B cell (primary cell): ENCODE measurements at regions not wholly inside any gene's neighbourhood (a gene's known extent, or its start where the extent isn't known, plus 50 kb on each side); places are given as distances from the start of the nearest gene placed in this dataset.

Experiments used
- ATAC-seq: fragments of 200-7000 bp; cut with Tn5 transposase; one replicate; pipeline ENCODE4 v1.10.0; 2021; ENCODE audit warnings: low read depth, mild to moderate bottlenecking, moderate number of reproducible peaks, moderate library complexity
- CTCF ChIA-PET: fragments of 350-600 bp; sonication (Branson Sonifier 250); formaldehyde crosslinking; loops from one replicate; lab custom pipeline; 2021; ENCODE audit warnings: antibody characterized with exemption, inconsistent platforms; lab: Charles Lee
- POLR2A ChIA-PET: fragments of 350-600 bp; sonication (Branson Sonifier 250); formaldehyde crosslinking; loops from one replicate; lab custom pipeline; 2021; ENCODE audit warnings: antibody characterized with exemption; lab: Charles Lee
- DNase-seq: peaks from one replicate; pipeline ENCODE4 v3.0.0; 2013
- H2AFZ ChIP-seq: 2 replicates; pipeline ENCODE4 v1.6.1; 2012; ENCODE audit warnings: mild to moderate bottlenecking, low read depth, low read length; ENCODE audit not compliant: insufficient read depth, poor library complexity, severe bottlenecking
- H3K27ac ChIP-seq, 2 donors: 1 replicate in 1 of 2; 2 replicates in 1 of 2; pipeline ENCODE4 v1.5.1; 2012 to 2013; ENCODE audit warnings: low read length in 2 of 2, mild to moderate bottlenecking in 2 of 2, moderate library complexity in 1 of 2
- H3K27me3 ChIP-seq, 4 experiments: fragments of 200-600 bp in 1 of 4; sonication (generic) in 1 of 4; replicated peaks in 1 of 4; 1 replicate in 2 of 4; 2 replicates in 2 of 4; pipeline versions ENCODE4 v1.6.1 to v1.7.0; 2013 to 2016; ENCODE audit warnings: low read length in 3 of 4, mild to moderate bottlenecking in 2 of 4, mixed read lengths in 1 of 4, moderate library complexity in 1 of 4; ENCODE audit not compliant: insufficient read depth in 4 of 4, control insufficient read depth in 3 of 4; ENCODE audit errors: control extremely low read depth in 1 of 4
- H3K36me3 ChIP-seq, 2 experiments: replicated peaks in 1 of 2; 1 replicate in 1 of 2; 2 replicates in 1 of 2; pipeline versions ENCODE4 v1.6.1 to v1.7.1; 2013; ENCODE audit warnings: low read length in 1 of 2; ENCODE audit not compliant: insufficient read depth in 2 of 2, control insufficient read depth in 1 of 2; ENCODE audit errors: control extremely low read depth in 1 of 2, extremely low read depth in 1 of 2
- H3K4me1 ChIP-seq, 2 donors: fragments of 200-600 bp in 1 of 2; sonication (generic) in 1 of 2; 1 replicate in 1 of 2; 2 replicates in 1 of 2; pipeline versions ENCODE4 v1.5.1 to v1.6.1; 2013 to 2017; ENCODE audit warnings: low read length in 2 of 2; ENCODE audit not compliant: control insufficient read depth in 2 of 2, insufficient read depth in 2 of 2
- H3K4me2 ChIP-seq: replicated peaks from 2 replicates; pipeline ENCODE3; 2012; ENCODE audit warnings: mild to moderate bottlenecking, low read depth, low read length; ENCODE audit not compliant: poor library complexity, severe bottlenecking
- H3K4me3 ChIP-seq, 5 experiments: fragments of 200-600 bp in 1 of 5; sonication (generic) in 1 of 5; 1 replicate in 3 of 5; 2 replicates in 2 of 5; pipeline versions ENCODE4 v1.5.1 to v1.7.0; 2011 to 2016; ENCODE audit warnings: low read length in 4 of 5, mild to moderate bottlenecking in 4 of 5, low read depth in 2 of 5, control low read depth in 1 of 5, moderate library complexity in 1 of 5; ENCODE audit not compliant: insufficient read depth in 1 of 5; ENCODE audit errors: control extremely low read depth in 1 of 5, extremely low read depth in 1 of 5
- H3K79me2 ChIP-seq: fragments of 200-600 bp; sonication (generic); one replicate; pipeline ENCODE4 v1.6.0; 2016; ENCODE audit warnings: low read length; ENCODE audit not compliant: control insufficient read depth, insufficient read depth
- H3K9ac ChIP-seq: fragments of 200-600 bp; sonication (generic); 2 replicates; pipeline ENCODE4 v1.6.1; 2017; ENCODE audit warnings: mild to moderate bottlenecking, low read length, moderate library complexity
- H3K9me3 ChIP-seq, 3 donors: one replicate each; pipeline versions ENCODE4 v1.6.1 to v1.7.1; 2013; ENCODE audit warnings: low read length in 2 of 3; ENCODE audit not compliant: control insufficient read depth in 2 of 3, insufficient read depth in 1 of 3; ENCODE audit errors: control extremely low read depth in 1 of 3
- H4K20me1 ChIP-seq: 2 replicates; pipeline ENCODE4 v1.6.0; 2012; ENCODE audit warnings: mild to moderate bottlenecking, low read length; ENCODE audit not compliant: insufficient read depth, control insufficient read depth, poor library complexity, severe bottlenecking
- H3K27ac Mint-ChIP-seq: one replicate; pipeline ENCODE4 v1.8.0; 2021; ENCODE audit warnings: mixed read lengths
- H3K27me3 Mint-ChIP-seq: one replicate; pipeline ENCODE4 v1.8.0; 2021; ENCODE audit warnings: mixed read lengths
- H3K4me1 Mint-ChIP-seq: one replicate; pipeline ENCODE4 v1.8.0; 2021; ENCODE audit warnings: mixed read lengths
- H3K4me3 Mint-ChIP-seq: one replicate; pipeline ENCODE4 v1.8.0; 2021; ENCODE audit warnings: mixed read lengths
- H3K9me3 Mint-ChIP-seq: one replicate; pipeline ENCODE4 v1.8.0; 2022; ENCODE audit warnings: mixed read lengths; ENCODE audit not compliant: insufficient read depth
- EZH2 ChIP-seq: IDR thresholded peaks from 2 replicates; pipeline ENCODE4 v1.6.1; 2012; ENCODE audit warnings: borderline replicate concordance, low read depth, mild to moderate bottlenecking, moderate library complexity, low read length; ENCODE audit not compliant: insufficient read depth, poor library complexity, severe bottlenecking
- WGBS: methylation state at CpG from one replicate; pipeline ENCODE4 v1.1.5; 2013; ENCODE audit warnings: missing lambda C conversion rate; ENCODE audit not compliant: insufficient coverage; 5-methylcytosine and 5-hydroxymethylcytosine counted together
- intact Hi-C: fragments of 100-400 bp; cut with micrococcal nuclease; formaldehyde crosslinking; loops from one replicate; pipeline ENCODE4 v1.10.0; 2022
- TF ChIP-seq, protein P1 (sequence below): fragments of 200-600 bp; IDR thresholded peaks from one replicate; pipeline ENCODE4 v1.8.0; 2022; ENCODE audit warnings: antibody characterized with exemption, mild to moderate bottlenecking

DNA sequence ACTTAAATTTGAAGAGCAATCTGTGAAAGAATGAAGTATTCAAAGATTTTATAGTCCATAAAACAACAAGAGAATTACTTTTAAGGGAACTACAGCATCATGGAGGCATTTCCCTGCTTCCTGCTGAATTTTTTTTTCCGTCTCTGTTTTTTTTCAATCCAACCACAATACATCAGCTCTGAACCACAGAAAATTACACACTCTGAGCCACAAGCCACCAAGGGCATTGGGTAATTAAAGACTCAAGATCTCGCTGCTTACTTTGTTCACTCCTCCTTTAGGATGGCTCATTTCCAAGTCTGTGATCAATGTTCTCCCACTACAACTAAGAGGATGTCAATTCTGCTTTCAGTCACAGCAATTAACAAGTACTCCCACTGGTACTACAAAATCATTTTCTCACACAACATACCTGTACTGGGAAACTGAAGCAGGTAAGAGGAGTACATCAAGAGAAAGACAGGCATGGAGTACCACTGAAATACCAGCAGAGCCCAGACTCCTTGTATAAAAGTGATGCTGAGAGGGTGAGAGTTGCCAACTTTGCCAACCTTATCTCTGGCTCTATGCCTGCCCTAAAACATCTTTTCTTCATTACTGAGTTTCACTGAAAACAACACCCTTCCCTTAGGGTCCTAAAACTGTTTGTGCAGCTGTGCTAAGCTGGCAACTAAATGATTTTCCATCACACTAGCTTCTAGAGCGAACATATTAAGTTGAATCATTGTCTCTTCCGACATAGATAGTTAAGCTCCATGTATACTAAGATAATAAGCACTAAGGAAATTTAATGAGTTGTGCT, 105.8 kb upstream of the MAGEB18 start:
- no peak for TF ChIP-seq EZH2
- TF ChIP-seq, protein P1, sequence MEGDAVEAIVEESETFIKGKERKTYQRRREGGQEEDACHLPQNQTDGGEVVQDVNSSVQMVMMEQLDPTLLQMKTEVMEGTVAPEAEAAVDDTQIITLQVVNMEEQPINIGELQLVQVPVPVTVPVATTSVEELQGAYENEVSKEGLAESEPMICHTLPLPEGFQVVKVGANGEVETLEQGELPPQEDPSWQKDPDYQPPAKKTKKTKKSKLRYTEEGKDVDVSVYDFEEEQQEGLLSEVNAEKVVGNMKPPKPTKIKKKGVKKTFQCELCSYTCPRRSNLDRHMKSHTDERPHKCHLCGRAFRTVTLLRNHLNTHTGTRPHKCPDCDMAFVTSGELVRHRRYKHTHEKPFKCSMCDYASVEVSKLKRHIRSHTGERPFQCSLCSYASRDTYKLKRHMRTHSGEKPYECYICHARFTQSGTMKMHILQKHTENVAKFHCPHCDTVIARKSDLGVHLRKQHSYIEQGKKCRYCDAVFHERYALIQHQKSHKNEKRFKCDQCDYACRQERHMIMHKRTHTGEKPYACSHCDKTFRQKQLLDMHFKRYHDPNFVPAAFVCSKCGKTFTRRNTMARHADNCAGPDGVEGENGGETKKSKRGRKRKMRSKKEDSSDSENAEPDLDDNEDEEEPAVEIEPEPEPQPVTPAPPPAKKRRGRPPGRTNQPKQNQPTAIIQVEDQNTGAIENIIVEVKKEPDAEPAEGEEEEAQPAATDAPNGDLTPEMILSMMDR: no peak

DNA sequence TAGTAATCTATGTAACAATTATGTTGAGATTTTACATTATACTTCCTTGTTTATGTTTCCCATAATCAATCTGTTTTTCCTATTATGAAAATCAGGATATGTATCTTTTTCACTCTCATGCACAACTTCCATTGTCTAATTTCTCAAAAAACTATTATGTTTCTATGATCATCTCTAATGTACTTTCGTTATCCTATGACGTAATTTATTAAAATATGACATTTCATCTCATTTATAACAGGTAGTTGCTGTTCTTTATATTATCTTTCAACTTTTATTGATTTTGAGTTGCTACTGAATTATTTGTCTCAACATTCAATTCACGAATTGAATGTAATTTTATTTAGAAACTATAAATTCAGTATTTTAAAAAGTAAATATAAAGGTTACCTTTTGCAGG, 100.8 kb upstream of the MAGEB18 start:
- Histone ChIP-seq H3K4me2 (no peak overlapping the region), H3K4me1 (no peaks in the 10 kb centered on the region), H3K36me3 (no peaks in the 10 kb centered on the region), H3K4me3 (no peak overlapping the region), H3K79me2 (no peaks in the 10 kb centered on the region), H3K9me3 (no peaks in the 10 kb centered on the region), H3K27ac (no peak overlapping the region), H3K27me3 (no peaks in the 10 kb centered on the region), H3K9ac (no peak overlapping the region), H2AFZ (no peak overlapping the region), H4K20me1 (no peaks in the 10 kb centered on the region)
- Mint-ChIP-seq H3K27ac (no peak overlapping the region), H3K9me3 (no peaks in the 10 kb centered on the region), H3K27me3 (no peaks in the 10 kb centered on the region), H3K4me1 (no peaks in the 10 kb centered on the region), H3K4me3 (no peak overlapping the region)
- intact Hi-C loops: no loop called here
- POLR2A ChIA-PET: no interaction called here
- CTCF ChIA-PET: no interaction called here
- TF ChIP-seq EZH2: no peak
- TF ChIP-seq, protein P1: no peak
- WGBS: no CpG with 5 or more reads among the region's 3 CpGs
- ATAC-seq (no peak), DNase-seq (no peak)

More for the DNA sequence above, 105.8 kb upstream of the MAGEB18 start:
- Histone ChIP-seq H4K20me1 (no peaks in the 10 kb centered on the region), H3K4me1 (no peaks in the 10 kb centered on the region), H3K4me3 (no peak overlapping the region), H3K27me3 (no peaks in the 10 kb centered on the region), H3K79me2 (no peaks in the 10 kb centered on the region), H3K36me3 (no peaks in the 10 kb centered on the region), H3K9me3 (no peaks in the 10 kb centered on the region), H3K9ac (no peak overlapping the region), H3K27ac (no peak overlapping the region), H2AFZ (no peak overlapping the region), H3K4me2 (no peak overlapping the region)
- 0% methylated on average over 1 of the region's 4 CpGs for WGBS
- no peaks in the 10 kb centered on the region for H3K9me3 Mint-ChIP-seq
- no peaks in the 10 kb centered on the region for H3K27me3 Mint-ChIP-seq
- DNase-seq: no peak
- no peak overlapping the region for H3K4me3 Mint-ChIP-seq
- H3K27ac Mint-ChIP-seq: no peak overlapping the region
- ChIA-PET CTCF (no interaction called here), POLR2A (no interaction called here)
- no peaks in the 10 kb centered on the region for H3K4me1 Mint-ChIP-seq
- ATAC-seq: no peak
- intact Hi-C loops: no loop called here
